Parathyroid adenoma (tissue), 2 donors: ENCODE measurements at regions not wholly inside any gene's neighbourhood (a gene's known extent, or its start where the extent isn't known, plus 50 kb on each side); places are given as distances from the start of the nearest gene placed in this dataset.

Source experiments
- H2AFZ ChIP-seq: fragments of 300-600 bp; sonication (generic); one replicate; pipeline ENCODE4 v1.7.0; 2017; ENCODE audit warnings: antibody characterized with exemption, mild to moderate bottlenecking
- H3K27ac ChIP-seq: fragments of 300-600 bp; sonication (generic); one replicate; pipeline ENCODE4 v1.7.0; 2017
- H3K27me3 ChIP-seq: fragments of 300-600 bp; sonication (generic); one replicate; pipeline ENCODE4 v1.7.0; 2017; ENCODE audit warnings: low read length; ENCODE audit not compliant: control insufficient read depth, insufficient read depth
- H3K36me3 ChIP-seq: fragments of 300-600 bp; sonication (generic); one replicate; pipeline ENCODE4 v1.7.0; 2017; ENCODE audit warnings: low read length; ENCODE audit not compliant: control insufficient read depth, insufficient read depth
- H3K4me1 ChIP-seq: fragments of 300-600 bp; sonication (generic); one replicate; pipeline ENCODE4 v1.7.0; 2017; ENCODE audit warnings: control low read depth
- H3K4me2 ChIP-seq: fragments of 300-600 bp; sonication (generic); one replicate; pipeline ENCODE4 v1.7.0; 2017; ENCODE audit warnings: low read length
- H3K4me3 ChIP-seq: fragments of 300-600 bp; sonication (generic); one replicate; pipeline ENCODE4 v1.7.0; 2017; ENCODE audit warnings: low read depth, low read length
- H3K79me2 ChIP-seq: fragments of 300-600 bp; sonication (generic); one replicate; pipeline ENCODE4 v1.7.0; 2017; ENCODE audit warnings: control low read depth
- H3K9ac ChIP-seq: fragments of 300-600 bp; sonication (generic); one replicate; pipeline ENCODE4 v1.7.0; 2017; ENCODE audit warnings: mild to moderate bottlenecking
- H3K9me3 ChIP-seq: fragments of 300-600 bp; sonication (generic); one replicate; pipeline ENCODE4 v1.7.0; 2017; ENCODE audit warnings: low read length; ENCODE audit not compliant: control insufficient read depth
- TF ChIP-seq, protein P1 (sequence below): fragments of 300-600 bp; sonication (generic); IDR thresholded peaks from one replicate; pipeline ENCODE4 v1.7.0; 2017; ENCODE audit warnings: antibody characterized with exemption, mild to moderate bottlenecking
- donor health status: primary hyperparathyroidism.

- Histone ChIP-seq H3K4me1 (no peaks in the 10 kb centered on the region), H3K4me2 (no peak overlapping the region), H3K27ac (no peak overlapping the region), H3K27me3 (no peaks in the 10 kb centered on the region), H3K9ac (no peak overlapping the region), H2AFZ (no peak overlapping the region), H3K4me3 (no peak overlapping the region), H3K79me2 (no peaks in the 10 kb centered on the region), H3K36me3 (no peaks in the 10 kb centered on the region), H3K9me3 (no peaks in the 10 kb centered on the region)
- TF ChIP-seq, protein P1, sequence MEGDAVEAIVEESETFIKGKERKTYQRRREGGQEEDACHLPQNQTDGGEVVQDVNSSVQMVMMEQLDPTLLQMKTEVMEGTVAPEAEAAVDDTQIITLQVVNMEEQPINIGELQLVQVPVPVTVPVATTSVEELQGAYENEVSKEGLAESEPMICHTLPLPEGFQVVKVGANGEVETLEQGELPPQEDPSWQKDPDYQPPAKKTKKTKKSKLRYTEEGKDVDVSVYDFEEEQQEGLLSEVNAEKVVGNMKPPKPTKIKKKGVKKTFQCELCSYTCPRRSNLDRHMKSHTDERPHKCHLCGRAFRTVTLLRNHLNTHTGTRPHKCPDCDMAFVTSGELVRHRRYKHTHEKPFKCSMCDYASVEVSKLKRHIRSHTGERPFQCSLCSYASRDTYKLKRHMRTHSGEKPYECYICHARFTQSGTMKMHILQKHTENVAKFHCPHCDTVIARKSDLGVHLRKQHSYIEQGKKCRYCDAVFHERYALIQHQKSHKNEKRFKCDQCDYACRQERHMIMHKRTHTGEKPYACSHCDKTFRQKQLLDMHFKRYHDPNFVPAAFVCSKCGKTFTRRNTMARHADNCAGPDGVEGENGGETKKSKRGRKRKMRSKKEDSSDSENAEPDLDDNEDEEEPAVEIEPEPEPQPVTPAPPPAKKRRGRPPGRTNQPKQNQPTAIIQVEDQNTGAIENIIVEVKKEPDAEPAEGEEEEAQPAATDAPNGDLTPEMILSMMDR: no peak
Measured at GRCh38 chr20:55782912-55783253, 222.4 kb downstream of the CBLN4 start.

DNA sequence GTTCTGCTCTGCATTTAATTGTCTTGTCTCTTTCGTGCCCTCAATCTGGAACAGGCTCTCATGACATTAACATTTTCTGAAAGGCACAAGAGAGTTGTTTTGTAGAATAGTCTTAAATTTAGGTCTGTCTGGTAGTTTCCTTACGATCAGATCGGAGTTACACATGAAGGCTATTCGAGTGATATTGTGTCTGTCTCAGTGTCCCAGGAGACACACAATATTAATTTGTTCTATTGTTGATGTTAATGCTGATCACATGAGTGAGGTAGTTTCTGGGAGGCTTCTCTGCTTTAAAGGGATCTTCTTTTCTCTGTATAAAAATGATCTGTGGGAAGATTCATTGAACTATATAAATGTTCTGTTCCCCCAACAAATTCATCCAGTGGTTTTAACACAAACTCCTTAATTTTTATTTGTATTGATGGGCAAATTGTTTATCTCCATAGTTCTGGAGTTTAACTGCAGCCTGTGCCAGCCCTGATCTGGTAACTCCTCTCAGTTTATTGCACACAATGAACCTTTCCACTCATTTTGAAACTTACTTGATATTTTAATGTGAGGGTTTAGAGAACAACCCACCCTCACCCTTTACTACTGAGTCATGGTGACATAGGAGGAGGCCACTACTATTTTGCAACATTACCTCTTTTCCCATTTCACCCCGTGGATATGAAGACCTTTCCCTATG lies 223.0 kb downstream of the CBLN4 start:
- Histone ChIP-seq H3K4me1 (no peaks in the 10 kb centered on the region), H3K27ac (no peak overlapping the region), H3K27me3 (no peaks in the 10 kb centered on the region), H2AFZ (no peak overlapping the region), H3K9ac (no peak overlapping the region), H3K36me3 (no peaks in the 10 kb centered on the region), H3K79me2 (no peaks in the 10 kb centered on the region), H3K4me2 (no peak overlapping the region), H3K9me3 (no peaks in the 10 kb centered on the region), H3K4me3 (no peak overlapping the region)
- TF ChIP-seq, protein P1: no peak

DNA sequence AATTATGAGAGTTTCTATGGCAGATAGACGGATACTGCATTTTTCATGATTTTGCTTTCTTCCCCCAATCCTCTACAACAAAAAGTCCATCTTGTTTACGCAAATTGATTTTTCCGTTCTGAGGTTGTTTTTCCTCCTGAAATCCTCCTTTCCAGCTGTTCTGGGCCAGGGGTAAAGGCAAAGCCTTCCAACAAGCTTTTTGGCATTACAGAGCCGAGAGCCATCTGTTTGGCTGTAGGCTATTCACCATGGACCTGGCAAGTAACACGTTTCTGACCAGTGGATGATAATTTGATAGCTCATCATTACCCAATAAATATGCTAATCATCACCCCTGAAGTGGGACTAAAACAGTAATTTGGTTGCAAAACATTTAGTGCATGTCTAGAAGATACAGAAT lies 226.5 kb downstream of the CBLN4 start:
- H3K27ac ChIP-seq: no peak overlapping the region
- no peaks in the 10 kb centered on the region for H3K9me3 ChIP-seq
- H2AFZ ChIP-seq: no peak overlapping the region
- no peaks in the 10 kb centered on the region for H3K36me3 ChIP-seq
- H3K79me2 ChIP-seq: no peaks in the 10 kb centered on the region
- H3K27me3 ChIP-seq: no peaks in the 10 kb centered on the region
- TF ChIP-seq, protein P1: no peak
- no peaks in the 10 kb centered on the region for H3K4me1 ChIP-seq
- H3K4me2 ChIP-seq: no peak overlapping the region
- no peak overlapping the region for H3K4me3 ChIP-seq
- H3K9ac ChIP-seq: no peak overlapping the region

DNA sequence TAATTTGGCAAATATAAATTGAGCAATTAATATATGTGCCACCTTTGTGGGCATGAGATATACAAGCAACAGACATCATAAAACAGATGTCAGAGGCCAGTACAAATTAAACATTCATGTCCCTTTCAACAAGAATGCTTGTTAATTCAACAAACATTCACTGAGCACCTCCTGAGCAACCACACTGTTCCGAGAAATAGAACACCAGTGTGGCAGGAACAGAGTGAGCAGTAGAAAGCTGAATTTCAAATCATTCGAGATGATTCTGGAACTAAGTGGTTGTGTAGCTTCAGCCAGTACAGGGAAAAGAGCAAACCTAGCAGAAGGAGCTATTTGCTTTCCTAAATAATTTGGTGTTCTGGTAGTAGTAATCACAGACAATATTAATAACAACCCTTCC lies 227.7 kb downstream of the CBLN4 start:
- Histone ChIP-seq H3K4me3 (no peak overlapping the region), H3K79me2 (no peaks in the 10 kb centered on the region), H3K4me1 (no peaks in the 10 kb centered on the region), H3K9ac (no peak overlapping the region), H3K27me3 (no peaks in the 10 kb centered on the region), H3K9me3 (no peaks in the 10 kb centered on the region), H3K4me2 (no peak overlapping the region), H3K36me3 (no peaks in the 10 kb centered on the region), H3K27ac (no peak overlapping the region), H2AFZ (no peak overlapping the region)
- TF ChIP-seq, protein P1: no peak

- H3K4me2 ChIP-seq: no peak overlapping the region
- H3K27ac ChIP-seq: no peak overlapping the region
- H2AFZ ChIP-seq: no peak overlapping the region
- TF ChIP-seq, protein P1: no peak
- no peaks in the 10 kb centered on the region for H3K9me3 ChIP-seq
- H3K27me3 ChIP-seq: no peaks in the 10 kb centered on the region
- H3K4me3 ChIP-seq: no peak overlapping the region
- H3K36me3 ChIP-seq: no peaks in the 10 kb centered on the region
- no peaks in the 10 kb centered on the region for H3K79me2 ChIP-seq
- H3K4me1 ChIP-seq: no peaks in the 10 kb centered on the region
- H3K9ac ChIP-seq: no peak overlapping the region
Measured at GRCh38 chr20:55776176-55776575, 229.1 kb downstream of the CBLN4 start.
